Fibroblast of pulmonary artery (primary cell): ENCODE measurements at regions not wholly inside any gene's neighbourhood (a gene's known extent, or its start where the extent isn't known, plus 50 kb on each side); places are given as distances from the start of the nearest gene placed in this dataset.

ENCODE experiments used
- DNase-seq: peaks from one replicate; pipeline ENCODE4 v3.0.0-alpha.2; 2010; ENCODE audit warnings: low read depth
- H3K4me3 ChIP-seq: replicated peaks from 2 replicates; pipeline ENCODE4 v1.5.1; 2011; ENCODE audit warnings: low read depth, mild to moderate bottlenecking, control low read depth, low read length, moderate library complexity
- TF ChIP-seq, protein P1 (sequence below): IDR thresholded peaks from 2 replicates; pipeline ENCODE4 v1.5.1; 2011; ENCODE audit warnings: mild to moderate bottlenecking, control low read depth, low read length, inconsistent platforms; ENCODE audit errors: missing control alignments

DNA sequence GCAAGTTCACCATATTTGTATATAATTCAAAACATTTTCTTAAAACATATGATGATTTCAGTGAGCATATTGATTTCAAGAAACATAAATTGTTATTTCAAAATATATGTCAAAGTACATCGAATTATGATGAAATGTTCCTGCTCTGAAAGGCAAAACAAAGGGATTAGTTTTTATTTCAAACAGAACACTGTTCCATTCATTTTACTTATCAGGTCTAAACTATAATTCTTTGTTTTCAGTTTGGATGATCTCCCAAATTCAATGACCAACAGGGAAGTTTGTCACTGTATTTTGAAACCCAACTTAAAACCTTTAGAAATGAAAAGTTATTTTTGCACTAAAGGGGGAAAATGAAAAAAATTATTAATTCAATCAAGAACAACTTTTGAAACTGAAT is 610.2 kb downstream of the SLITRK1 start:
- DNase-seq = peak; percentile 62
- TF ChIP-seq, protein P1, sequence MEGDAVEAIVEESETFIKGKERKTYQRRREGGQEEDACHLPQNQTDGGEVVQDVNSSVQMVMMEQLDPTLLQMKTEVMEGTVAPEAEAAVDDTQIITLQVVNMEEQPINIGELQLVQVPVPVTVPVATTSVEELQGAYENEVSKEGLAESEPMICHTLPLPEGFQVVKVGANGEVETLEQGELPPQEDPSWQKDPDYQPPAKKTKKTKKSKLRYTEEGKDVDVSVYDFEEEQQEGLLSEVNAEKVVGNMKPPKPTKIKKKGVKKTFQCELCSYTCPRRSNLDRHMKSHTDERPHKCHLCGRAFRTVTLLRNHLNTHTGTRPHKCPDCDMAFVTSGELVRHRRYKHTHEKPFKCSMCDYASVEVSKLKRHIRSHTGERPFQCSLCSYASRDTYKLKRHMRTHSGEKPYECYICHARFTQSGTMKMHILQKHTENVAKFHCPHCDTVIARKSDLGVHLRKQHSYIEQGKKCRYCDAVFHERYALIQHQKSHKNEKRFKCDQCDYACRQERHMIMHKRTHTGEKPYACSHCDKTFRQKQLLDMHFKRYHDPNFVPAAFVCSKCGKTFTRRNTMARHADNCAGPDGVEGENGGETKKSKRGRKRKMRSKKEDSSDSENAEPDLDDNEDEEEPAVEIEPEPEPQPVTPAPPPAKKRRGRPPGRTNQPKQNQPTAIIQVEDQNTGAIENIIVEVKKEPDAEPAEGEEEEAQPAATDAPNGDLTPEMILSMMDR = no peak
- H3K4me3 ChIP-seq = no peak overlapping the region

DNA sequence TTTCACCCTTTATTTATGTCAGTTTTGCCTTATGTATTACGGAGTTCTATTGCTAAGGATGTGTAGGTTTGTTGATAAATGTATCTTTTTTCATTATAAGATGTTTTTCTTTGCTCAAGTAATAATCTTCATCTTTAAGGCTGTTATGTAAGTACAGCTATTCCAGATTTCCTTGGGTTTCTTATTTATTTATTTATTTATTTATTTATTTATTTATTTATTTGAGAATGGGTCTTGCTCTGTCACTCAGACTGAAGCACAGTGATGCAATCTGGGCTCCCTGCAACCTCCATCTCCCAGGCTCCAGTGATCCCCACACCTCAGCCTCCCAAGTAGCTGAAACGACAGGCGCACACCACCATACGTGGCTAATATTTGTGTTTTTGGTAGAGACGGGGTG is 617.0 kb downstream of the SLITRK1 start:
- H3K4me3 ChIP-seq = no peak overlapping the region
- TF ChIP-seq, protein P1 = no peak
- no peak for DNase-seq

DNA sequence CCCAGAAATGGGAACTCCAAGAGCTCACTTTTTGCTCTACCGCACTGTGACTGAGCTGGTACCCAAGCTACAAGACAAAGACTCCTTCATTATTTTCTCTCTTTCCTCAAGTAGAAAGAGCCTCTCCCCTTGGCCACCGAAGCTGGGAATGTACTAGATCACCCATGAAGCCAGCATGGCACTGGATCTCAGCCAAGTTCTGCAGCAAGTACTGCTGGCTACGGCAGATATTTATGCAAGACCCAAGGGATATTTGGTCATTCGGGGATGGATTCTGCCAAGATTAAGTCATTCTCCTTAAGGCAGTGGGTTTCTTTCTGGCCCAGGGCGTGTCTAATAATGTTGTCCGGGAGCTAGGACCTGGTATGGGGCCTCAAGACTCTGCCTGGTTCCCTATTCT is 633.5 kb downstream of the SLITRK1 start:
- TF ChIP-seq, protein P1 = no peak
- no peak overlapping the region for H3K4me3 ChIP-seq
- DNase-seq = peak; percentile 4

DNA sequence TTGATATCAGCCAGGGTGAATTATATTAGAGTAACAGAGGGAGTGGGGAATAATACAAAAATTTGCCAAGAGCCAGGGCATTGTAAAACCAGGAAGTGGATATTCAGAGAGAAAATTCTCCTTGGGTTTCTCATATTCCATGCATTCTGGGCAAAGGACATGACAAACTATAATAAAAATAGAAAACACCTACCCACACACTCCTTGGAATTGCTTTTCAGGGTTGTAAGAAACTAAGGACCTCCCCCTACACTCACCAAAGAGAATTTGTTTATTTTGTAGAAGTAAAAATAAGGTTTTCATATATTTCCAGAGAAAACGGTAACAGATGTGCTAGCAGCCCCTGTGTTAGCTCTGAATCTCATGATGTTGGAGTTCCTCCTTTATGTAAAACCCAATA is 649.6 kb downstream of the SLITRK1 start:
- no peak for DNase-seq
- TF ChIP-seq, protein P1 = no peak
- H3K4me3 ChIP-seq = no peak overlapping the region

DNA sequence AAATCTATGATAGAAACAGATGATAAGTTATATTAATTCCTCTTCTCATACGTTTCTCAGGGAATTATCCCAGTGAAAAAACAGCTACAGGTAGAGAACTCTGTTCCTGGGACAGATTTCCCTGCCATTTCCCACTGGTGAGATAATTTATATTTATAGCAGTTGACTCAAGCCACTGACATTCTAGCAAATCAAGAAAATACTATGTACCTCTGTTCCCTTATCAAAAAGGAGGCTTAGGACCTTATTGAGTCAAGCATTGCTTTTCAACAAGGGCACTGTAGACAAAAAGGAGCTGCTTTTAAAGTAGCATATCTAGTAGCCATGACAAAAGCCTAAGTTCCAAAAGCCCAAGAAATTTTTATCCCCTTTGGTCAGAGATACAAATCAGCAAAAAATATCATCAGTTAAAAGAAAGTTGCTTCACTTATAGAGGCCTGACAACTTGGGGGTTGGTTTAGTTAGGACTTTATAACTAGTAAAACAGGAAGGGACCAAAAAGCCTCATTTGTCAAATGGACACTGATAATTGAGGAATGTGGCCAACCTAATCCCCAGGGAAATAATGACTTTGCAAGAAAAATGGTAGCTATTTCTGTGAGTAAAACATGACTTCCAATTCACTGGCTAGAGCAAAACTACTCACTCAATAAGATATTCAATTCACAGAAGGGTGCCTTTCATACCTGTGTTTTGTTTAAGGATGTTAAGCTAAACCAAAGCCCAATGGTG is 652.5 kb downstream of the SLITRK1 start:
- H3K4me3 ChIP-seq = no peak overlapping the region
- peak; percentile 48 for DNase-seq
- TF ChIP-seq, protein P1 = no peak

DNA sequence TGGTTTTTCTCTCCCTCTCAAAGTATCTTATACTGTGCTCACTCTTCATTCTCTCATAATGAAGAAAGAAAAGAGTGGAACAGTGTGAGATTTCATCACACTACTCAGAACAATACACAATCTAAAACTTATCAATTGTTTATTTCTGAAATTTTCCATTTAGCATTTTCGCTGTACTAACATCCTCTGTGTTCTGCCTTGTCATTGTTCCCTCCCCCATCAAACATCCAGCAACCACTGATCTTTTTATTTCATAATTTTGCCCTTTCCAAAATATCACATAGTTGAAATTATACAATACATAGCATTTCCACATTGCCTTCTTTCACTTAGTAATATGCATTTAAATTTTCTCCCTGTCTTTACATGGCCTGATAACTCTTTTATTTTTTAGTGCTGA is 658.7 kb downstream of the SLITRK1 start:
- peak; percentile 64 for DNase-seq
- TF ChIP-seq, protein P1 = no peak
- H3K4me3 ChIP-seq = no peak overlapping the region

DNA sequence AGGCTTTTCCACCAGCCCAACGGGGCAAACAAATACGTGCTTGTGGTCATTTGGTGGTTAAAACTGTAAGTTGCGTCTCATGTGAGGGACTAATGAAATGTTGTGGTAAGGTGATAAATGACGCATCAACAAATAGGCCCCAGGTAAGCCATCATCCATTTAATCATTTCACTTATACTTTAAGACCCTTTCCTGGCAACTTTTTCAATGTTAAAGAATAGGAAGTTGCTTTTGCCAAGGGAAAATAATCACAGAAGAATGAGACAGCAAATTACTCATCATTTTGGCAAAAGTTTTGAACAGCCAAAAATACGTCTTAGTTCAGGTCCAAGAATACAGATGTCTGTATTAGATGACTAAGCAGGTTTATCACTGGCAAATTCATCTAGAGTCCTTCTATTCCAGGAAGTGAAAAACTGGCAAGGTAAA is 660.4 kb downstream of the SLITRK1 start:
- peak; percentile 92 for DNase-seq
- H3K4me3 ChIP-seq = no peak overlapping the region
- TF ChIP-seq, protein P1 = no peak
